Bone marrow (tissue), 2 donors: ENCODE measurements at regions not wholly inside any gene's neighbourhood (a gene's known extent, or its start where the extent isn't known, plus 50 kb on each side); places are given as distances from the start of the nearest gene placed in this dataset.

Experiments
- DNase-seq, 2 donors: peaks; one replicate each; lab custom pipeline; 2025; lab: John Stamatoyannopoulos, UW

DNA sequence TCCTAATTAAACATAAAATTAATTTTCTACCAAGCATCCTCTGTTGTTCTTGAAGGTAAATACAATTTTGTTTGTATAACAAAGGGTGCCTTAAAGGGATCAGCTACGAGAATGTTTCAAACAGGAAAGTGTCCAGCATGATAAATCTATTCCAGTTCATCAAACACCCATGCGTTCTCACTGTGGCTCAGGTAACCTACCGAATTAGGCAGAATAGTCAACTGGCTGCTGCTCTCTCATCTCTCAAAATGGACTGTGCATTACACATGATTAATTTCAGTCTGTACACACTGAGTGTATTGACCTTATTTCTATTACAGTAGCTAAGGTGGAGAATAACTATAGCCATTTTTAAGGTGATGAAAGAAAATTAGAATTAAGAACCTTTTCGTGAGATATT is 127.5 kb upstream of the RMST start:
- DNase-seq = no peak

DNA sequence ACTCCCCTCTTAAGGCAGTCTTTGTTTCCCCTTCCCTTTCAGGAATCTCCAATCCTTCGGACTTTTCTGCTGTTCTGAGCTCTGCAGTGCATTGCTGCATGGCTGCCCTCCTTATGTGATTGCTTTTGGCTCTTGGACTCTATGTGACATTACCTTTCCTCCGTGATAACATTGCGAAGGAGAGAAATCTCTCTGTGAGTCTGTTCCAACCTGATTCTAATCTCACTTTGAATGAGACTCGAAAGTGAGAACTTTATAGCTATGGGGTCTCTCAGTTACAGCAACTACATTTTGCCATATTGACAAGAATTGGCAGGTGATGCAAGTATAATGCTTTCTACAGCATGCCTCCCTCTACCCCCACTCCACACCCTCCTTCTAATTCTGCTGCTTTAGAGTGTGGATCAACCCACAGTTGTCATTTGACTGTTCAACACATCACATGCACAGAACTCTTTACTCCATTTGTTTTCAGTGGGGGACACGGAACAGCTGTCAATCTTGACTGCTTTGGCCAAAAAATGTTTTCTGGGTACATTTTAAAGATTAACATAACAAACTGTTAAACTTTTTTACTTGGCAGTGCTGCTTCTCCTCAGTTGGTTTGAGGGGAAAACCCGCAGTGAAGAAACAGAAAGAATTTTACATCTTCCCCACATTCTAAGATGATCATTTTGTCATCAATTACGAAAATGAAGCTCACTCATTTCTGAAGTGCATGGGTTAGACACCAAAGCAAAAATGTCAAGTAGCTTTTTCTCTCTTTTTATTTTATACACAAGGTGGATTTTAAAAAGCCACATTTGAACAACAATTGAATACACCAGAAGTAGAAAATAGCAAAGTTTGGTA is 125.5 kb upstream of the RMST start:
- no peak for DNase-seq

DNA sequence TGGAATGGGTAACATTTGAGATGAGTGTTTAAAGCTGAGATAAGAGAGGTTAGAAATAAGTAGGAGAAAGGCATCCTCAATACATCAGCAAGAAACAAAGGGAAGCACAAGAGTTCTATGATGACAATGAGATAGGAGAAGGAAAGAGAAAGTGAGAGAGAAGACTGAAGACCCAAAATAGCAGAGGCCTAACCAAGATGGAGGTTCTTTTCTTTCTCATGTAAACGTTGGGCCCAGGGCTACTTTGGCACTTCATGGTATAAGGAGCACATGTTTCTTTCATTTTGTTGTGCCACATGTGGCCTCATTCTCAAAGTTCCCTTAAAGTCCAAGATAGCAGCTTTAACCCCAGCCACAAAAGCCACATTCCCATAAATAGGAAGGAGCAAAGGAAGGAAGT is 120.5 kb upstream of the RMST start:
- DNase-seq = no peak

DNA sequence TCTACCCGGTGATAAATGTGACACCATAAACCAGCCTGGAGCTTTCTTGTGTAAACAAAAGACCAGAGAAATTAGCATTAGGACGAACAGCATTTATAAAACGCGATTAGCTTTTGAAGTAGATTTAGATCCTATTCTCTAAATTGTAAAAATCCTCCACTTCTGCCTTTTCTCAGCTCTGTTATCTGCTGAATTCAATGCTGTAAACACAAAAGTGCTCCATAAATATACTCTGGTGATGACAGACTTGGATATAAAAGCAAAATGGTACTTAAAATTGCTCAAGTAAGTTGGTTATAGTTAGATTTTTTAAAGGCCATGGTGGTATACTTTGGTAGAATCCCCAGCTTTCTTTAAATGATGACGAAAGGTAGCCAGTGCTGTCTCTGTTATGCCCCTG is 114.6 kb upstream of the RMST start:
- no peak for DNase-seq

DNA sequence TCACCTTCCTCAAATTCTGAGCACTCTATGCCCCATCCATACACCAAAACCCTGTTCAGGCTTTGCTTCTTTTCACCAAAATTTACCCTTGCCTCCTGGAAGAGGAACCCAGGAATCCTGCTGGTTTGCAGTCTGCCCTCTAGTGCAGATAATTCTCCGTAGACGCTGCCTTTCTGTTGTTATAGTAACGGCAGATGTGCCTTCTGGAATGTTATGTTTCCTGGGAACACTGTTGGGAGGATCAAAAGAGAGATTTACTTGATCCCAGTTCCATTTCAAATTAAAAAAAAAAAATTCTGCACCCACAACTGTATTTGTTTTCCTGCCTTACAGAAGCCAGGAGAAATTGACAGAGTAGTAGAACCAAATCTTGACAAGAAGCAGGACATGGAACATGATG is 104.2 kb upstream of the RMST start:
- no peak for DNase-seq

DNA sequence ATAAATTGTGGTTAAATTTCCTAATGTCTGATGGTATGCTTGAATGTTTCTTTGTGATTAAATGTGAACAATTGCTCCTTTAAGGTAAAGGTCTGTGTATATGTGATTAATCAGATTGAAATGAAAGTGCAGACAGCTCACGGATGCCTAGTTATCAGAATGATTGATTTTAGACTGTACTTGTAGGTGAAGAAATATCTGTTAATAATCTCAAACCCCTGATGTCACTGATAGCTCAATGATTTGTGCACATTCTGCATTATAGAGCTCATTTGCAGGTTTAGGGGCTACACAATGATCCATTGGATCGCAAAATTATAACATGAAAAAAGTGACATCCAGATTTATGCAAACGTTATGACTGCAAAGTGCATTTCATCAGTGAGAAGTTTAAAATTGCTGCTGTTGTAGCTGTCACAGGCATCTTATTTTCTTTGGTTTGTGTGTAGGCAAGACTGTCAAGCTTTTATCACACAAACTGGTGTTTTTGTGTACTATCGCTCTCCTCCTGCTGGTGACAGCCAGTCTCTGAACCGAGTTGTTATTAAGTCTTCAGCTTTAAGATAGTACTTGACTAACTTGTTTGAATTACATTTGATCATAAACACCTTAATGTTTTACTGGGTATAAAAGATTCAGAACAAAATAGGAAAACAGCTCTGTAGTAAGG is 103.4 kb upstream of the RMST start:
- no peak for DNase-seq

DNA sequence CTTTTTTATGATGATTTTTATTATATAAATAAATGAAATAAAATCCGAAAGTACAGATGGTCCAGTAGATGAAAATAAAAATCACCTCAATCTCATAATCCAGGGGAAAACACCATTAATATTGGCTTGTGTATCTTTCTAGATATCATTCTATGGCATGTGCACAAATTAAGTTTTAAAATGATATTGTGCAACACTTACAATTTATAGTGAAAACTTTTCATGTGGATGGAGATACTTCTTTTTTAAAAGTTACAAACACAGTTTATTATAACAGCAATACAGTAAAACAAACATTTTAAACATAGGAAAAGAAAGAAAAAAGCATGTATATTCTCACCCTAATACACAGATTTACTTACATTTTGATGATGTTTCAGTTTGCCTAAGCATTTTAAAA is 98.9 kb upstream of the RMST start:
- DNase-seq = no peak

DNA sequence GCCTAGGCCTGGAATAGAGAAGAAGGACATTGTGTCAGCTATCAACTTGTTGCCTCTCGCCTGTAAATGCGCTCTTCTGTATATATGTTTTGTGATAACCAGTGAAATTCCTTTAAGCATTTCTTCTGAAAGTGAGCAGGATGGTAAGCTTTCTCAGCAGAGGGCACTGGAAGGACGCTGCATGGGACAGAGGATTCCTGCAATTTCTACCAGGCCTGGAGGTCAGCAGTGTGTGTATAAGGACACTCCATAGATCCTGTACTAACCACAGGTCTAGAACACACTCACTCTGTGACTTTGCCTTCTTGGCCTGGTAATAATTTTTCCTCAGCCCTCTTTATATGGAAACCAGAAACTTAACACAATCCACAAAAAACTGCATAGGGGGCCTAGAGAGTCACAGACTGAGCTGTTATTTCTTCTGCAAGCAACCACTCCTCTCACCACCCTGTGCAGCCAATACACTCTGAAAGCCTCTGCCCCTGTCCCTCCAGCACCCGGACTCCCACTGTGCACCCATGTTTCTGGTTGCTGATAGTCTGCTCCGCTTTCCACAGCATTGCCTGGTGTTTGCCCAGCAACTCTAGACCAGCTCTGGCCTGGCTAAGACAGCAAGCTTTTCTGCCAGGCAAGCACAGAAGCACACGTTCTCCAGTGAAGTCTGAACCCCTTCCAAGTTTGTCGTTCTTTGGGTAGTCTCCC is 94.0 kb upstream of the RMST start:
- no peak for DNase-seq

DNA sequence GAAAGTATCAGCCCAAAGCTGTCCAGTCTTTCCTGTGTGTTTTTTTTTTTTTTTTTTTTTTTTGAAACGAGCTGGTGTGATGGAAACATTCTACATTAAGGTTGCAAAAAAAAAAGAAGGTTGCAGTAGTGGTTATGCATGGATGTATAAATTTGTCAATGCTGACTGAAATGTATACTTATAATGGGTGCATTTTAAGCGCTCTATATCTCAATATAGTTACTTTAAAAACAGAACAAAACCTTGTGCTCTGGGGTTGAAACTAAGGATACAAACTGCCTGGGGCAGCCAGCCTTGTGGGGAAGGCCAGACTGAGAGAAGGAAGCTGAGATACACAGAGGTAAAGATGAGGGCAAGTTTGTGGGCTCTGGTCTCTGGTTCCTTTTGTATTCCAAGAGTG is 87.3 kb upstream of the RMST start:
- DNase-seq = no peak

DNA sequence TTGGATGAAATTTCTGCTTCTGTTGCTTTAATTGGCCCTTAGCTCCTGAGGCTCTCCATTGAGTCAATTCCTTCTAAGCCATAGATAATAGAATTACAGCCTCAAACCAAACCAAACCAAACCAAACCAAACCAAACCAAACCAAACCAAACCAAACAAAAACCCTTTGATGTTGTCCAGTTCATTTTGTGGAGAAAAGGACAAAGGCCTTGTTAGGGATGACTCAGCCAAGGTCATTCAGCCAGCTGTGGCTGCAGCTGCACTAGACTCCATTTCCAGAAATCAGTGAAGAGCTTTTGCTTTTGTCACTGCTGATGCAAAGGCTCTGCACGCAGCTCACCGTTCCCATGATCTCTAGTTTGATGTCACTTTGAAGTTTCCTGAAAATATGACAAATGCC is 82.2 kb upstream of the RMST start:
- DNase-seq = no peak

DNA sequence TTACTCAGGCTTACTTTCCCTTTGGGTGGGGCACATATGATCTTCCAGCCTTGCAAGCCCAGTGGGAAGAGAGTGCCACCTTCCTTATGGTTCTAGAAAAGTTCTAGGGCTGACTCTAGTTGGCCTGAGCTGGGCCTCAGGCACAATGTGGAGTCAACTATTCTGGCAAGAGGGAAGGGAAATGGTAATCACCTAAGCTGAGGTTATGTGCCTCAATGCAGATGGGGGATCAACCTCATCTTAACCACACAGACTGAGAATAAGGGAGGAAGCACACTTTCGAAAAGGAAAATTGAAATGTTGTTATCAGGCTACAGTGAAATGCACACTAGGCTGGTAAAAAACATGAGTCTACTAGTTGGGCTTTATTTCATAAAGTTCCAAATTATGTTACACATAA is 77.5 kb upstream of the RMST start:
- no peak for DNase-seq

DNA sequence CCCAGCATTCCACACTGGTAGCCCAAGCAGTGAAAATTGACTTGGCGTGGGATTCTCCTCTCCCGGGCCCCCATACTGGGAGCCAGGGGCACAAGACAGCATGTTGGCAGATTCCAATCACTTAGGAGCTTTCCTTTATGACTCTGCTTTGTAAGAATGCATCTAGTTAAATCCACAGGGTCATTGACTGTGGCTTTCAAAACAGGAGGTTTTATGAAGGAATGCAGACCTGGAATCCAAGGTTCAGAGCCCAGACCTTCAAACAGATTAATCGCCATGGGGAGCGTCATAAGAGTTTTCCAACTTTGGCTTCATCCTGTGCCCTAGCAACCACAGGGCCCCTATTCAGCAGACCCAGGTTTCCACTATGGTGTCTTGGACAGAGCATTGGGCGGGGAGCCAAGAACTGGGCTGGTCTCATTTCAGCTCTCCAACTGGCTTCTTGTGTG is 76.4 kb upstream of the RMST start:
- no peak for DNase-seq

DNA sequence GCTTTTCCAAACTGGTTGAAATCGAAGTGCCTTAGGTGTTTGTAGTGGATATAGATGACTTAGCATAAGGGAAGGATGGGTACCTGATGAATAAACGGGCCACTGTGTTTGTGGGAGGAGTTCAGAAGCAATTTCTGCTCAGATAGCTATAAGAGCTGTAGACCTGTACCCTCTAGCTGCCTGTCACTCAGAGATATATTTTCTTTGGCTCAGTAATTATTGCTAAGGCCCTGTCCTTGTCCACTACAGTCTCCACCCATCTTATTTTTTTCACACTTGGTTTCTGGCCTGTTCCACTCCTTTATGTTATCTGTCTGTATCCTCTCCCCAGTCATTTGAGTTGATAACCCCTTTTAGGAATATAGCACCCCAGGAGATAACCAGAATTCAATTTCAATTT is 74.8 kb upstream of the RMST start:
- no peak for DNase-seq

DNA sequence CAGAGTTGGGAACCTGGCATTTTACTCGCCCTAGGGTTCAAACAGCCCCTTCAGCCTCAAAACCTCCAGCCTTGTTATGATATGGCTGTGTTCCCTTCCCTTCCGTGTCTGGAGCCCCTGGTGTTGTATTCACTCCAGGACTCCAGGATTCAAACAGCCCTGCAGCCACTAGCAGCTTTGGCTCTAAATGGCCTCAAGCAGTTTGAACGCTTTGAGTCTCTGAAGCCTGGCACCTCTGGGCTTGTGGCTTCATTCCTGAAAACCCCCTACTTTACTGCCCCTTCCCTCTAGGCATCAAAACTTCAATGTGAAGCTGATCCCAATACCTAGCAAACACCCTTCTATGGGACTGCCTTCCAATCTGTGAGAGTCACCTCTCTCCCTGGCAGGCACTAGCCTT is 67.9 kb upstream of the RMST start:
- no peak for DNase-seq

DNA sequence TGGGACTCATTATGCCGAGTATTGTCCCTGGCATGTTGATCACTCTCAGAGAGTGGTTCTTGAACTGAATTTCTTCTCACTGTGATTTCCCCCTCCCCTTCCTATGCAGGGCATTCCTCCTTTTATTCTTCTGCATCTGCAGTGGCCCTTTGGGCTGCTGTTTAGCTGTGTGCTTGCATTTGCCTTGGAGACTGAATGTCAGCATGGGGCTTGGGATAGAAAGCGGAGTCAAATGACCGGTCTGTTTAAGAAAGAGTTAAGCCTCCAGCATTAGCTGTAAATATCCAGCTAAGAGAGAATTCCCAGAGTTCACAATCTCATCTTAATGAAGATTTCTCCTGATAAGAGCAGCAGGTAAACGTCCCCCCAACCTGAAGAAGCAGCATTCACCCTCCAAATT is 65.6 kb upstream of the RMST start:
- no peak for DNase-seq

DNA sequence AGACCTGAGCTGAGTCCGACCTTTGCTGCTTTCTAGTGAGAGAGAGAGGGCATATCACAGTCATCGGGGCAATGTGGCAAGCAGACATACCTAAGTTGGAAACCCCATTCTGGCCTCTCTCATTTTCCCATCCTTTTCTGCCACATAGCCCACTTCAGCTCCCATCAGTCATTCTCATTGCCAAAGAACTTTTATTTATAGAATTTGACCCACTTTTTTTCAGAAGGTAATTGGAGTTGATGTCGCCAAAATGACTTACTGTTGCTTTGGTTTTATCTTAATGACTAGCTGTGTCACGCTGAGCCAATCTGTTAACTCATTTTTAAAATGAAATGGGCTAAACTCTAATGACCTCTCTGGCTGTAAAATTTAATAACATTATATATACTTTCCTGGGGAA is 63.9 kb upstream of the RMST start:
- DNase-seq = no peak

DNA sequence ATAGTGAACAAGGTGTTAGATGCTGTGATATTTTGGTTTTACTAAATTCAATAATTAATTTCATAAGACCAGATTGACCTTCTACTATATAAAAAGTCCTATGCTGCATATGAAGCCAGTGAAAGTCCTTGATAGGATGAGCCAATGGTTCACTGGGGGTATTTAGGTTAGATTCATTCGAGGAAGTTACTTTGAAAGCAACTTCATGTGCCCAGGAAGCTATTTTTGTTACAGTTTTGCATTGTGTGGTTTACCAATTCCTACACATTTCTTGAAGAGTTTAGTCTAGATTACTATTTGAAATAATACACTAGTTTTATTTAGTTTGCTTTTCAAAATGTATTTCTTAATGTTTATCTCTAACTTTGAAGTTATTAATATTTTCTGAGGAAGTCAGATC is 58.5 kb upstream of the RMST start:
- DNase-seq = no peak

DNA sequence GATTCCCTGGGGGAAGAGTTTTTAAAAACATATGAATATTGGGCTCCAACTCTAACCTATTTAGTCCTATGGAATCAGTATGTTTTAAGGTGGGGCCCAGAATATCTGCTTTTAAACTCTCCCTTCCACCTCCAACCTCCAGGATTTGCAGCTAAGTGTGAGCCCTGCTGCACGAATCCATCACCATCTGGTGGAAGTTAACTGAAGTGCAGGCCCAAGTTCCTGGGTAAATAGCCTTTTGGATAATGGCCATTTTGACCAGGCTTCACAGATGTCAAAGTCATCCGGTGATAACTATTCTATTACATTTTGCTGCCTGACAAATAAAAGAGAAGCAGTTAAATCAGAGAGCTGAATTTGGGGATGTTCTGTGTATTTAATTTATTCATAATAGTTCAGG is 58.1 kb upstream of the RMST start:
- no peak for DNase-seq

DNA sequence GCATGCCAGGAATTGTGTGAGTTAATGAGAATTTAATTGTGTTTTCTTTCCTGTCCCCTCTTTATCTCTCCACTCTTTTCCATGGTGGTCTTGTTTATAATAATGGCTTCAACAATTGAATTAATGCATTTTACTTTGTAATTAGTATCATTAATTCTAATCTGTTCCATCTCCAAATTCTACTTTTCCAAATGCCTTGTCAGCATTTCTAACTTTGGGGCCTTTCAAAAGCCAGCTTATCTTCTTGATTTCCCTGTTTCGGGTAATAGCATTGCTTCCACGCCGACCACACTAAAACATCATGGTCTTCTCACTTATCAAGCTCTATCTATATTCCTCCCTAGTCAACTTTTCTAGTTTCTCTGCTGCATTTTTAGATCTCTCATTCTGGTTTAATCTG is 54.2 kb upstream of the RMST start:
- DNase-seq = no peak

DNA sequence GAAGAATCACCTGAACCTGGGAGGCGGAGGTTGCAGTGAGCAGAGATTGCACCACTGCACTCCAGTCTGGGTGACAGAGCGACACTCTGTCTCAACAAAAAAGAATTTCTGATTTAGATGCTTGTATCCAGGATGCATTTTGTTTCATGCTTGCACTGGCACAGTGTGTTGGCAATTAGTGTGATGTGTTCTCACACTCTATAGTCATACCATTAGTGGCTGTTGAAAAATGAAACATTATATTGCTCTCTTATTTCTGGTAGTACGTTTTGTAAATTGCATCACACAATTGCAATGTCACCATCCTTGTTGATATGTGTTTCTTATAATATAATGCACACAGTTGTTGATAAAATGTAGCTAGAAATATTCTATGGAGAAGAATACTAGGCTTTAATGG is 51.3 kb upstream of the RMST start:
- no peak for DNase-seq
